ENCODE measurements at regions not wholly inside any gene's neighbourhood (a gene's known extent, or its start where the extent isn't known, plus 50 kb on each side); places are given as distances from the start of the nearest gene placed in this dataset.

DNA sequence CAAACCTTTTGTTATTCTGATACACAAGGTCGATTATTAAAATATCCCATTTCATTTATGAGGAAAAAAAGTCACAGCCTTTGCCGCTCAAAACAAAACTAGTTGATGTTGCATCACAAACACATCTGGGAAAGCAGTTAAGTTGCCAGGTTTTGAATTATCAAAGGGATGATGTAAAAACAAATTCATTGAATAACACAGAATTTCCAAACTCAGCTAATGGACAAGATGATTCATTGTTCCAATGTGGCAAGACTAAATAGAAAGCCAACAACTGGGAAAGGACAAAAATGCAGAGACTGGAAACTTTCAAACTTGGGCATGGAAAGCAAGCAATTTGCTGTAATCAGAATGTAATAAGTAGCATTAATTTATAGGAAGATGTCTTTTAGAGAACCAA is 610.0 kb upstream of the ZNF385D start:
- Histone ChIP-seq H4K5ac (ENCODE audit: insufficient read length, low read depth, low read length) (no peak overlapping the region), H2BK120ac (ENCODE audit: low read depth, low read length, poor library complexity, severe bottlenecking) (no peak overlapping the region), H3K4ac (ENCODE audit: low read depth, low read length) (no peak overlapping the region), H2BK12ac (ENCODE audit: insufficient read length, low read depth, low read length) (no peak overlapping the region), H2BK20ac (ENCODE audit: low read depth, low read length, poor library complexity, severe bottlenecking) (no peak overlapping the region), H3K18ac (ENCODE audit: insufficient read length, low read depth, low read length) (no peak overlapping the region), H3K4me2 (ENCODE audit: insufficient read depth, insufficient read length, low read length) (no peak overlapping the region), H2AFZ (ENCODE audit: low read length) (no peak overlapping the region), H4K91ac (ENCODE audit: insufficient read length, low read depth, low read length) (no peak overlapping the region), H3K23me2 (ENCODE audit: insufficient read length, low read depth, low read length, poor library complexity, severe bottlenecking) (no peaks in the 10 kb centered on the region), H2AK5ac (ENCODE audit: insufficient read length, low read length) (no peak overlapping the region), H4K20me1 (ENCODE audit: control insufficient read depth, insufficient read depth, insufficient read length) (no peaks in the 10 kb centered on the region), H3K23ac (ENCODE audit: insufficient read length, low read depth, low read length) (no peak overlapping the region), H3K27ac (ENCODE audit: insufficient read length, low read depth, low read length) (no peak overlapping the region), H3K56ac (ENCODE audit: insufficient read length, low read depth, low read length) (no peak overlapping the region), H4K8ac (replicated peaks; ENCODE audit: insufficient read length, low read depth, low read length) (no peak overlapping the region), H3K27me3 (ENCODE audit: insufficient read depth, low read length) (no peaks in the 10 kb centered on the region), H2BK15ac (ENCODE audit: low read depth, low read length) (no peak overlapping the region), H3K9me3 (ENCODE audit: control insufficient read depth, low read depth, low read length) (no peaks in the 10 kb centered on the region), H2BK5ac (ENCODE audit: insufficient read length, low read length) (no peak overlapping the region), H3K14ac (ENCODE audit: insufficient read depth, low read length) (no peak overlapping the region), H3K4me1 (ENCODE audit: insufficient read depth, low read length) (no peaks in the 10 kb centered on the region), H3K79me1 (ENCODE audit: insufficient read depth, low read depth, low read length, poor library complexity, severe bottlenecking) (no peaks in the 10 kb centered on the region), H3T11ph (ENCODE audit: low read length) (no peak overlapping the region), H3K79me2 (ENCODE audit: insufficient read depth, low read length) (no peaks in the 10 kb centered on the region), H3K9ac (ENCODE audit: extremely low read depth, insufficient read length, low read length) (no peak overlapping the region)
- H3K4me3 Mint-ChIP-seq, result no peak overlapping the region
- H3K4me1 Mint-ChIP-seq, result no peaks in the 10 kb centered on the region
- TF ChIP-seq CTCF (conservative IDR thresholded peaks at IDR 0.05), result no peak
- no peaks in the 10 kb centered on the region; the same call in none of the 2 replicates for H3K27me3 Mint-ChIP-seq (ENCODE audit: low read depth)
- no peak overlapping the region for H3K27ac Mint-ChIP-seq
- no CpG with 5 or more reads among the region's 2 CpGs for WGBS (ENCODE audit: extremely low coverage, insufficient read length, low lambda C conversion rate)
- no peaks in the 10 kb centered on the region for H3K36me3 Mint-ChIP-seq (ENCODE audit: insufficient read depth in 1 of 3, low read depth in 3 of 3)
- no peaks in the 10 kb centered on the region for H3K9me3 Mint-ChIP-seq
- no peak for DNase-seq
